K562 (cell line): ENCODE measurements at regions not wholly inside any gene's neighbourhood (a gene's known extent, or its start where the extent isn't known, plus 50 kb on each side); places are given as distances from the start of the nearest gene placed in this dataset.

Experiments
- CHCHD3 ChIP-seq: fragments of 250-450 bp; sonication (Bioruptor Pico); IDR thresholded peaks from 2 replicates; pipeline ENCODE4 v2.1.2; 2022; ENCODE audit warnings: mild to moderate bottlenecking
- FOXK1 ChIP-seq: sonication (generic); formaldehyde crosslinking; IDR thresholded peaks from 2 replicates; pipeline ENCODE4 v1.8.0; 2022; ENCODE audit warnings: missing genetic modification reagents, mild to moderate bottlenecking, borderline replicate concordance
- JUND ChIP-seq, 2 experiments: IDR thresholded peaks; 2 replicates in 1 of 2; 3 replicates in 1 of 2; pipeline ENCODE4 v1.6.1; 2011; ENCODE audit warnings: borderline replicate concordance in 2 of 2, low read depth in 2 of 2, low read length in 2 of 2, improper control_type of control experiment in 1 of 2, missing biosample characterization in 1 of 2, missing genetic modification characterization in 1 of 2, missing genetic modification reagents in 1 of 2
- MAFF ChIP-seq: IDR thresholded peaks from 2 replicates; pipeline ENCODE4 v1.6.1; 2012; ENCODE audit warnings: low read length, improper control_type of control experiment
- RFX1 ChIP-seq: fragments of 450-650 bp; IDR thresholded peaks from 2 replicates; pipeline ENCODE4 v1.6.1; 2016; ENCODE audit warnings: mild to moderate bottlenecking, moderate library complexity
- SIX5 ChIP-seq, 2 experiments: IDR thresholded peaks; 2 replicates each; pipeline ENCODE4 v1.6.1; 2011; ENCODE audit warnings: low read length in 2 of 2, borderline replicate concordance in 1 of 2, low read depth in 1 of 2, mild to moderate bottlenecking in 1 of 2, moderate library complexity in 1 of 2; ENCODE audit not compliant: insufficient read depth in 1 of 2
- TCF7 ChIP-seq: sonication (generic); IDR thresholded peaks from 2 replicates; pipeline ENCODE4 v1.6.1; 2016; ENCODE audit warnings: antibody characterized with exemption, borderline replicate concordance
- ZNF717 ChIP-seq: fragments of 250-450 bp; sonication (Bioruptor Pico); IDR thresholded peaks from 2 replicates; pipeline ENCODE4 v1.5.0; 2021
- TF ChIP-seq, protein P1 (sequence below): sonication (generic); formaldehyde crosslinking; IDR thresholded peaks from 2 replicates; pipeline ENCODE4 v1.8.0; 2022; ENCODE audit warnings: mild to moderate bottlenecking, low read depth, missing genetic modification reagents

DNA sequence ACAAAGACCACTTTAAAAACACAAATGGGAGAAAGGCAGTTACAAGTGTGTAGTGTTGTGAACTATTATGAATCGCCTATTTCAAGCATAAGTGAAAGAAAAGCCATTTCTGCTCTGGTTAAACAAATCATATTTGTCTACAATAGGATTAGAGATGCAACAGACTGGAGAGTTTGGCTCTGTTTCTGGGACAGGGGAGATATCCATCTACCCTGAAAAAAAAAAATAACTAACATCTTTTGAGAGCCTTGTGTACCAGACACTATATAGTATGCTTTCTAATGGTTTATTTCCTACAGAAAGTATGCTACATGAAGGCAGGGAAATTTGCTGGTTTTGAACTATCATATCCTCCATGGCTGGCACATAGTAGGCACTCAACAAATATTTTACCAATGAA is 106.7 kb upstream of the FHIT start:
- TF ChIP-seq, protein P1, sequence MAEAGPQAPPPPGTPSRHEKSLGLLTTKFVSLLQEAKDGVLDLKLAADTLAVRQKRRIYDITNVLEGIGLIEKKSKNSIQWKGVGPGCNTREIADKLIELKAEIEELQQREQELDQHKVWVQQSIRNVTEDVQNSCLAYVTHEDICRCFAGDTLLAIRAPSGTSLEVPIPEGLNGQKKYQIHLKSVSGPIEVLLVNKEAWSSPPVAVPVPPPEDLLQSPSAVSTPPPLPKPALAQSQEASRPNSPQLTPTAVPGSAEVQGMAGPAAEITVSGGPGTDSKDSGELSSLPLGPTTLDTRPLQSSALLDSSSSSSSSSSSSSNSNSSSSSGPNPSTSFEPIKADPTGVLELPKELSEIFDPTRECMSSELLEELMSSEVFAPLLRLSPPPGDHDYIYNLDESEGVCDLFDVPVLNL (CRISPR knock-in tag), result no peak
- TF ChIP-seq TCF7 (no peak), FOXK1 (no peak), MAFF (no peak), SIX5 (IDR thresholded peaks at IDR 0.05; ENCODE audit: borderline replicate concordance in 1 of 2, insufficient read depth in 1 of 2, low read depth in 1 of 2, low read length in 2 of 2) (no peak), CHCHD3 (CRISPR knock-in tag) (no peak), ZNF717 (no peak), RFX1 (no peak), JUND (IDR thresholded peaks at IDR 0.05; ENCODE audit: borderline replicate concordance, low read depth, low read length) (no peak), JUND (tag; IDR thresholded peaks at IDR 0.05; ENCODE audit: borderline replicate concordance, low read depth, low read length) (no peak)
